ENCODE measurements at regions not wholly inside any gene's neighbourhood (a gene's known extent, or its start where the extent isn't known, plus 50 kb on each side); places are given as distances from the start of the nearest gene placed in this dataset.

- DNase-seq (ENCODE audit: low read depth in 2 of 2), result no peak
Observed at GRCh38 chr6:159351707-159352106, 182.5 kb downstream of the FNDC1 start.

- DNase-seq (ENCODE audit: low read depth in 2 of 2), result no peak
Observed at GRCh38 chr6:159349915-159350314, 180.7 kb downstream of the FNDC1 start.

GRCh38 chr6:159343709-159344108 lies 174.5 kb downstream of the FNDC1 start:
- no peak for DNase-seq (ENCODE audit: low read depth in 2 of 2)

GRCh38 chr6:159342146-159342545 lies 172.9 kb downstream of the FNDC1 start:
- no peak for DNase-seq (ENCODE audit: low read depth in 2 of 2)

GRCh38 chr6:159334068-159334467 lies 164.9 kb downstream of the FNDC1 start:
- DNase-seq (ENCODE audit: low read depth in 2 of 2), result no peak

- no peak for DNase-seq (ENCODE audit: low read depth in 2 of 2)
Observed at GRCh38 chr6:159331451-159331850, 162.3 kb downstream of the FNDC1 start.

GRCh38 chr6:159329081-159329480 lies 159.9 kb downstream of the FNDC1 start:
- DNase-seq (ENCODE audit: low read depth in 2 of 2), result no peak

- DNase-seq (ENCODE audit: low read depth in 2 of 2), result no peak
Observed at GRCh38 chr6:159328052-159328451, 158.9 kb downstream of the FNDC1 start.

GRCh38 chr6:159325476-159325875 lies 156.3 kb downstream of the FNDC1 start:
- DNase-seq (ENCODE audit: low read depth in 2 of 2), result no peak

- DNase-seq (ENCODE audit: low read depth in 2 of 2), result no peak
Observed at GRCh38 chr6:159324596-159324995, 155.4 kb downstream of the FNDC1 start.
